GM21390 (cell line): ENCODE measurements at regions not wholly inside any gene's neighbourhood (a gene's known extent, or its start where the extent isn't known, plus 50 kb on each side); places are given as distances from the start of the nearest gene placed in this dataset.
"Not testable (repeated sequence)": the region's sequence is repeated elsewhere in the genome, so short reads cannot be mapped to it uniquely, and the experiment has no call there.

Experiments used
- ATAC-seq: cut with Tn5 transposase; IDR thresholded peaks from one replicate; pipeline ENCODE4 v1.9.1; 2021; ENCODE audit not compliant: unreplicated experiment

GRCh38 chr10:42192450-42192849, 445.9 kb downstream of the ZNF33B start:
- not testable (repeated sequence) for ATAC-seq

GRCh38 chr10:42187501-42188195, 450.7 kb downstream of the ZNF33B start:
- ATAC-seq = not testable (repeated sequence)

- ATAC-seq = not testable (repeated sequence)
Observed at GRCh38 chr10:42177793-42178689, 460.3 kb downstream of the ZNF33B start.

GRCh38 chr10:42177077-42177792, 461.1 kb downstream of the ZNF33B start:
- ATAC-seq = no peak

GRCh38 chr10:42150428-42151061, 487.8 kb downstream of the ZNF33B start:
- ATAC-seq = no peak

- no peak for ATAC-seq
Observed at GRCh38 chr10:42149722-42150427, 488.5 kb downstream of the ZNF33B start.

GRCh38 chr10:42149027-42149700, 489.2 kb downstream of the ZNF33B start:
- no peak for ATAC-seq

- ATAC-seq = not testable (repeated sequence)
Observed at GRCh38 chr10:42146165-42146564, 492.2 kb downstream of the ZNF33B start.

GRCh38 chr10:42138023-42138422, 500.3 kb downstream of the ZNF33B start:
- not testable (repeated sequence) for ATAC-seq

- no peak for ATAC-seq
Observed at GRCh38 chr10:42113158-42113450, 525.3 kb downstream of the ZNF33B start.

- ATAC-seq = no peak
Observed at GRCh38 chr10:42112331-42113157, 525.8 kb downstream of the ZNF33B start.

GRCh38 chr10:42111661-42112330, 526.6 kb downstream of the ZNF33B start:
- ATAC-seq = no peak

- ATAC-seq = no peak
Observed at GRCh38 chr10:42111076-42111475, 527.3 kb downstream of the ZNF33B start.
